ENCODE measurements at regions not wholly inside any gene's neighbourhood (a gene's known extent, or its start where the extent isn't known, plus 50 kb on each side); places are given as distances from the start of the nearest gene placed in this dataset.

DNA sequence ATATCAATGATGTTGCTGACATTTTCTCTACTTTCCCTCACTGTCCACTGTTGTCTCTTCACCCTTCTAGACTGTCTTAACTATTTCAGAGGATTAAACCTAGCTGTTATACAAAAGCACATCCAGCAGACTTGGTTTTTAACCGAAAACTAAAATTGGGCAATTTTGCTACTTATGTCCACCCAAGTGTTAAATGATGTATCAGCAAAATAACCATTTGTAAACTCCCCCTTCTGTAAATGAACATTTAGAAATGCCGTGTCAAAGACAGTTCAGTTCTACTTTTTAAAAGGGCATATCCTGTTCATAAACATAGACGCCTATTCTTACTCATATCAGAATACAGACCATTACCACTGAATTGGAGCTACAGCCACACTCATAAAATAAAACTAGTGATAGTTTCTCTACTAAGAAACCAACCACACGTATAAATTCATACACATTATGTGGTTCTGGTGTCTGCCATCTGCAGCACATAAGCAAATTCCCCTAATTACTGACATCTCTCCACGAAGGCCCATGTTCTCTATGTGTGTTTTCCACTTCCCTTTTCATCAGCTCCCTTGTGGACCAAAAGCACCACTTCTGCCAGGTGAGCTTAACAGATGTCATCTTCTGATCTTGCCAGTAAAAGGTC is 1091.8 kb downstream of the PCDH9 start:
- WGBS = 73% methylated on average over 5 of the region's 5 CpGs
- no peaks in the 10 kb centered on the region for H3K4me1 ChIP-seq (ENCODE audit: control insufficient read depth in 4 of 4, insufficient read depth in 4 of 4, low read length in 3 of 4)

GRCh38 chr13:66137384-66137783 is 1092.8 kb downstream of the PCDH9 start:
- H3K27me3 ChIP-seq (ENCODE audit: control insufficient read depth in 4 of 4, insufficient read depth in 4 of 4, low read length in 3 of 4) = no peaks in the 10 kb centered on the region
- no peaks in the 10 kb centered on the region for H3K9me3 ChIP-seq (ENCODE audit: control insufficient read depth in 4 of 4, low read length in 3 of 4)
- H3K9ac ChIP-seq (ENCODE audit: low read depth in 1 of 2, low read length in 2 of 2) = no peak overlapping the region
- H3K36me3 ChIP-seq (ENCODE audit: control insufficient read depth in 4 of 4, insufficient read depth in 3 of 4, low read depth in 1 of 4, low read length in 3 of 4) = no peaks in the 10 kb centered on the region
- no peak overlapping the region for H3K27ac ChIP-seq (ENCODE audit: low read depth in 1 of 2, low read length in 2 of 2)
- DNase-seq (ENCODE audit: low spot score) = no peak
- TF ChIP-seq ATF3 (IDR thresholded peaks at IDR 0.05) = no peak
- H3K4me1 ChIP-seq (ENCODE audit: control insufficient read depth in 4 of 4, insufficient read depth in 4 of 4, low read length in 3 of 4) = no peaks in the 10 kb centered on the region
- no peak overlapping the region for H3K4me3 ChIP-seq (ENCODE audit: low read depth in 1 of 3, low read length in 3 of 3)

More for the DNA sequence above, 1091.8 kb downstream of the PCDH9 start:
- Histone ChIP-seq H3K9ac (ENCODE audit: low read depth in 1 of 2, low read length in 2 of 2) (no peak overlapping the region), H3K36me3 (ENCODE audit: control insufficient read depth in 4 of 4, insufficient read depth in 3 of 4, low read depth in 1 of 4, low read length in 3 of 4) (no peaks in the 10 kb centered on the region), H3K27me3 (ENCODE audit: control insufficient read depth in 4 of 4, insufficient read depth in 4 of 4, low read length in 3 of 4) (no peaks in the 10 kb centered on the region), H3K27ac (ENCODE audit: low read depth in 1 of 2, low read length in 2 of 2) (no peak overlapping the region), H3K9me3 (ENCODE audit: control insufficient read depth in 4 of 4, low read length in 3 of 4) (no peaks in the 10 kb centered on the region), H3K4me3 (ENCODE audit: low read depth in 1 of 3, low read length in 3 of 3) (no peak overlapping the region)
- no peak for DNase-seq (ENCODE audit: low spot score)
- no peak for TF ChIP-seq MAX (IDR thresholded peaks at IDR 0.05)
- TF ChIP-seq EGR1 (IDR thresholded peaks at IDR 0.05; ENCODE audit: low read depth in 2 of 2) = no peak
- no peak for TF ChIP-seq JUND (IDR thresholded peaks at IDR 0.05)

DNA sequence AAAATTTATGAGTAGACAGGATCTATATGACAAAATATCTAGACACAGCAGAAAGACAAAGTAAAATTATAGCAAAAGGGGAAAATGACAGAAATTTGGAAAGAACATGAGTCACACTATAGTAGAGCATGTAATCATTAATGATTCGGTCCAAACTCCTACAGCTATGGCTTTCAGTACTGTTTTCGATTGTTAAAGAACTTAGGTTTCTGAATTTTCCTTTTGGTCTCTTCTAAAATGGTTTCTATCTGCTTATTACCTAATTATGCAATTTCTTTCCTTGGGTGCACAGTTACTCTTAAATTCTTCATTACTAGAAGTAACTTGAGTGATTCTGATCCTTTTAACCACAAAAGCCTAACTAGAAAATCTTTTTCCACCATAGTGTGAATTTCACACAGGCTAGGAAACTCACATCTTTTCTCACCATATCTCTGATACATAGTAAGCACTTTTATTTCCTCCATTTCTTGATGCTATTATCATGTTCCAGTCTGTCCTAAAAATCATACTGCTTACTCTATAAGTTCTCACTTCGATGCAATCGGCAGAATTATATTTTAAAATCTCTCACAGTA is 1101.4 kb downstream of the PCDH9 start:
- Histone ChIP-seq H3K36me3 (ENCODE audit: control insufficient read depth in 4 of 4, insufficient read depth in 3 of 4, low read depth in 1 of 4, low read length in 3 of 4) (no peaks in the 10 kb centered on the region), H3K4me1 (ENCODE audit: control insufficient read depth in 4 of 4, insufficient read depth in 4 of 4, low read length in 3 of 4) (no peaks in the 10 kb centered on the region), H3K4me3 (ENCODE audit: low read depth in 1 of 3, low read length in 3 of 3) (no peak overlapping the region), H3K9ac (ENCODE audit: low read depth in 1 of 2, low read length in 2 of 2) (no peak overlapping the region), H3K9me3 (ENCODE audit: control insufficient read depth in 4 of 4, low read length in 3 of 4) (peaks cover 0 to 3% (median 0%) of the 10 kb centered on the region in 4 donors), H3K27me3 (ENCODE audit: control insufficient read depth in 4 of 4, insufficient read depth in 4 of 4, low read length in 3 of 4) (no peaks in the 10 kb centered on the region), H3K27ac (ENCODE audit: low read depth in 1 of 2, low read length in 2 of 2) (no peak overlapping the region)
- TF ChIP-seq ATF3 (IDR thresholded peaks at IDR 0.05) = no peak
- no peak for TF ChIP-seq GABPA (IDR thresholded peaks at IDR 0.05 in 1 of 2, conservative IDR thresholded peaks at IDR 0.05 in 1 of 2)
- no peak for TF ChIP-seq RAD21 (IDR thresholded peaks at IDR 0.05)
- TF ChIP-seq TAF1 (conservative IDR thresholded peaks at IDR 0.05) = no peak
- no peak for TF ChIP-seq CTCF (IDR thresholded peaks at IDR 0.05; ENCODE audit: low read depth, low read length, missing input control)
- TF ChIP-seq YY1 (IDR thresholded peaks at IDR 0.05) = no peak
- TF ChIP-seq HNF4G (IDR thresholded peaks at IDR 0.05) = no peak
- TF ChIP-seq EGR1 (IDR thresholded peaks at IDR 0.05; ENCODE audit: low read depth in 2 of 2) = no peak
- no peak for TF ChIP-seq HNF4A (conservative IDR thresholded peaks at IDR 0.05)
- TF ChIP-seq REST (IDR thresholded peaks at IDR 0.05) = no peak
- no peak for TF ChIP-seq FOXA1 (IDR thresholded peaks at IDR 0.05)
- no peak for TF ChIP-seq FOXA2 (IDR thresholded peaks at IDR 0.05)
- no peak for TF ChIP-seq NR2F2 (IDR thresholded peaks at IDR 0.05)
- TF ChIP-seq, protein P1, sequence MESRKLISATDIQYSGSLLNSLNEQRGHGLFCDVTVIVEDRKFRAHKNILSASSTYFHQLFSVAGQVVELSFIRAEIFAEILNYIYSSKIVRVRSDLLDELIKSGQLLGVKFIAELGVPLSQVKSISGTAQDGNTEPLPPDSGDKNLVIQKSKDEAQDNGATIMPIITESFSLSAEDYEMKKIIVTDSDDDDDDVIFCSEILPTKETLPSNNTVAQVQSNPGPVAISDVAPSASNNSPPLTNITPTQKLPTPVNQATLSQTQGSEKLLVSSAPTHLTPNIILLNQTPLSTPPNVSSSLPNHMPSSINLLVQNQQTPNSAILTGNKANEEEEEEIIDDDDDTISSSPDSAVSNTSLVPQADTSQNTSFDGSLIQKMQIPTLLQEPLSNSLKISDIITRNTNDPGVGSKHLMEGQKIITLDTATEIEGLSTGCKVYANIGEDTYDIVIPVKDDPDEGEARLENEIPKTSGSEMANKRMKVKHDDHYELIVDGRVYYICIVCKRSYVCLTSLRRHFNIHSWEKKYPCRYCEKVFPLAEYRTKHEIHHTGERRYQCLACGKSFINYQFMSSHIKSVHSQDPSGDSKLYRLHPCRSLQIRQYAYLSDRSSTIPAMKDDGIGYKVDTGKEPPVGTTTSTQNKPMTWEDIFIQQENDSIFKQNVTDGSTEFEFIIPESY (IDR thresholded peaks at IDR 0.05) = no peak
- no peak for TF ChIP-seq RXRA (IDR thresholded peaks at IDR 0.05)
- no peak for TF ChIP-seq SP1 (IDR thresholded peaks at IDR 0.05)
- no peak for TF ChIP-seq JUND (IDR thresholded peaks at IDR 0.05)
- 85% methylated on average over 4 of the region's 4 CpGs for WGBS
- no peak for DNase-seq (ENCODE audit: low spot score)

Measured in liver (tissue), 8 donors.